HepG2 (cell line): ENCODE measurements at regions not wholly inside any gene's neighbourhood (a gene's known extent, or its start where the extent isn't known, plus 50 kb on each side); places are given as distances from the start of the nearest gene placed in this dataset.

ENCODE experiments used
- ATAC-seq: fragments of 200-7000 bp; cut with Tn5 transposase; 3 replicates; pipeline ENCODE4 v1.9.1; 2020; ENCODE audit warnings: mild to moderate bottlenecking, moderate library complexity
- BruUV-seq: library from RNA; stranded (reverse); fragments of 400-500 nt; replicated peaks from 2 replicates; lab custom pipeline; 2021; lab: Mats Ljungman, UMichigan
- CTCF ChIA-PET: fragments of 300-600 bp; formaldehyde crosslinking; extraction: SDS; loops from one replicate; lab custom pipeline; 2021; ENCODE audit warnings: low total read pairs, inconsistent platforms, low intra/inter-chr PET ratio; lab: Yijun Ruan, JAX
- POLR2A ChIA-PET: fragments of 350-600 bp; sonication (Branson Sonifier 250); formaldehyde crosslinking; loops from one replicate; lab custom pipeline; 2020; ENCODE audit warnings: antibody characterized with exemption, inconsistent platforms; lab: Yijun Ruan, JAX
- DNase-seq: peaks from one replicate; pipeline ENCODE4 v3.0.0-alpha.2; 2015; ENCODE audit warnings: low spot score
- FAIRE-seq: peaks from 3 replicates; lab custom pipeline; 2011; peaks lifted over from hg19 to GRCh38; lab: Jason Lieb, UNC
- H2AFZ ChIP-seq: one replicate; pipeline ENCODE4 v1.6.1; 2011; ENCODE audit warnings: low read length, inconsistent platforms
- H3K27ac ChIP-seq: fragments of 300-600 bp; 3 replicates; pipeline ENCODE4 v1.8.0; 2011; ENCODE audit warnings: mixed run types, mild to moderate bottlenecking, mixed read lengths, low read length, inconsistent platforms; ENCODE audit not compliant: insufficient read depth; ENCODE audit errors: extremely low read length
- H3K27me3 ChIP-seq, 2 experiments: fragments of 200-600 bp in 1 of 2; 2 replicates in 1 of 2; 3 replicates in 1 of 2; pipeline versions ENCODE4 v1.6.0 to v1.8.0; 2011; ENCODE audit warnings: low read length in 2 of 2, mild to moderate bottlenecking in 2 of 2, moderate library complexity in 2 of 2, inconsistent platforms in 1 of 2; ENCODE audit not compliant: insufficient read depth in 2 of 2, control insufficient read depth in 1 of 2
- H3K36me3 ChIP-seq, 2 experiments: fragments of 200-600 bp in 1 of 2; replicated peaks in 1 of 2; 2 replicates in 1 of 2; 3 replicates in 1 of 2; pipeline versions ENCODE4 v1.5.1 to v1.8.0; 2011; ENCODE audit warnings: low read length in 2 of 2, inconsistent platforms in 1 of 2; ENCODE audit not compliant: insufficient read depth in 2 of 2, control insufficient read depth in 1 of 2
- H3K4me1 ChIP-seq: 2 replicates; pipeline ENCODE4 v1.5.1; 2012; ENCODE audit warnings: low read length, inconsistent platforms; ENCODE audit not compliant: insufficient read depth
- H3K4me2 ChIP-seq: 2 replicates; pipeline ENCODE4 v1.6.0; 2011; ENCODE audit warnings: low read depth, low read length, inconsistent platforms
- H3K4me3 ChIP-seq, 3 experiments: fragments of 200-600 bp in 1 of 3; sonication (generic), shearing (Covaris generic) in 1 of 3; replicated peaks in 1 of 3; 2 replicates each; pipeline ENCODE4 v1.5.1; 2011 to 2016; ENCODE audit warnings: low read length in 3 of 3, inconsistent platforms in 2 of 3, low read depth in 2 of 3, mild to moderate bottlenecking in 2 of 3, control low read depth in 1 of 3, mixed read lengths in 1 of 3; ENCODE audit not compliant: insufficient read depth in 1 of 3
- H3K79me2 ChIP-seq: one replicate; pipeline ENCODE4 v1.6.1; 2011; ENCODE audit warnings: low read length, inconsistent platforms; ENCODE audit not compliant: insufficient read depth
- H3K9ac ChIP-seq: 2 replicates; pipeline ENCODE4 v1.6.0; 2011; ENCODE audit warnings: mild to moderate bottlenecking, low read depth, low read length, inconsistent platforms; ENCODE audit not compliant: insufficient read depth
- H3K9me3 ChIP-seq: 2 replicates; pipeline ENCODE4 v1.5.1; 2012; ENCODE audit warnings: mild to moderate bottlenecking, low read length
- H4K20me1 ChIP-seq: 2 replicates; pipeline ENCODE4 v1.6.0; 2011; ENCODE audit warnings: inconsistent platforms, mild to moderate bottlenecking, low read length, moderate library complexity; ENCODE audit not compliant: insufficient read depth
- HNF4A ChIP-seq: sonication (generic); formaldehyde crosslinking; IDR thresholded peaks from 2 replicates; pipeline ENCODE4 v1.4.0; 2020; ENCODE audit warnings: missing genetic modification reagents
- NRL ChIP-seq: sonication (generic); formaldehyde crosslinking; IDR thresholded peaks from 2 replicates; pipeline ENCODE4 v1.5.0; 2020; ENCODE audit warnings: missing genetic modification reagents, mild to moderate bottlenecking, moderate library complexity, borderline replicate concordance
- TBX2 ChIP-seq: sonication (generic); formaldehyde crosslinking; IDR thresholded peaks from 2 replicates; pipeline ENCODE4 v1.5.0; 2020; ENCODE audit warnings: missing genetic modification reagents, mild to moderate bottlenecking, borderline replicate concordance
- WGBS: methylation state at CpG from one replicate; pipeline ENCODE4 v1.1.6; 2017; ENCODE audit warnings: low lambda C conversion rate; 5-methylcytosine and 5-hydroxymethylcytosine counted together
- in situ Hi-C: cut with HindIII; loops from 2 replicates; pipeline ENCODE4 v1.10.0; 2017; ENCODE audit warnings: low pct_unique_long_range_greater_than_20kb; ENCODE audit not compliant: extremely low pct_ligation_motif_present
- intact Hi-C: fragments of 100-400 bp; cut with micrococcal nuclease; formaldehyde crosslinking; loops from one replicate; pipeline ENCODE4 v1.10.0; 2022; ENCODE audit not compliant: unreplicated experiment

DNA sequence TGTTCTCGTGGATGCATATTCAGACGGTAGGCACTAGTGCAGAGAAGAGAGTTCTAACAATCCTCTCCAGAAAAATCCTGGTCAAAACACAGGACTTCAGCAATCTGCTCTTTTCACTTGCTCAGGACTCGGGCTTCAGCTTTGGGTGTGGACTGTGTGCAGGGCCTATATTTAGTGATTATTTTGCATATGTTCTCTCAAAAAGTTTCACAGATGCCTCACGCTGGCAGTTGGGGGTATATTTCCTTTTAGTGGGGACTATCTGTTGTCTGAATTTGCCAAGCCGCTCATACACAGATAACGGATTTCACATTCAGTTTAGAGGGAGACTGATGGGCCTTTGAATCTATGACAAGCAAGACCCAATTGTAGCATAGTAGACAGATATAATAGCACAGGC is 54.4 kb upstream of the LRRN1 start:
- 25% methylated on average over 6 of the region's 6 CpGs for WGBS
- CTCF ChIA-PET = no interaction called here
- BruUV-seq = no TSS peak

DNA sequence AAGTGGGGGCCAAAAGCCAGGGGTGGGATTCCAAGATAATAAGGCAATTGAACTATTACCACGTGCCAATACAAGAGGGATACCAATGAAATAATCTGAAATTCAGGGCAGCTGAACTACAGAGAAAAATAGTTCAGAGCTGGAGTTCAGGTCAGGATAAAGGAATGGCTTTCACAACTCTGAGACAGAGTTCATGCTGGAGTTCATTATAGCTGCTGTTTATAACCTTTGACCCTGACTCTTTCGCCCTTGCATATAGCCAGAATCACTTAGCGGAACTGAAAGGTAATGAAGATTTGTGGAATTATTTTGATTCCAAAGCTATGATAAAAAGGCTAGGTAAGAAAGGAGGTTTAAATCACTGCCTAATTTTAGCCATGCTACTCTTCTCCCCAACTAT is 55.5 kb upstream of the LRRN1 start:
- FAIRE-seq (no peak), DNase-seq (no peak), ATAC-seq (no peak; the same call in 2 of the 3 replicates)
- BruUV-seq = no TSS peak
- H2AFZ ChIP-seq = no peak overlapping the region
- H3K79me2 ChIP-seq = no peaks in the 10 kb centered on the region
- H3K9me3 ChIP-seq = no peaks in the 10 kb centered on the region
- TF ChIP-seq HNF4A (CRISPR knock-in tag) (0 out of 2 replicates have a peak, but pooled peaks have one; percentile 9), NRL (CRISPR knock-in tag) (no peak)
- H4K20me1 ChIP-seq = no peaks in the 10 kb centered on the region
- H3K36me3 ChIP-seq = no peaks in the 10 kb centered on the region
- ChIA-PET POLR2A (no interaction called here), CTCF (no interaction called here)
- WGBS = 18% methylated on average over 3 of the region's 3 CpGs
- no peak overlapping the region for H3K27ac ChIP-seq
- H3K9ac ChIP-seq = no peak overlapping the region
- in situ Hi-C loops = no loop called here
- H3K27me3 ChIP-seq = no peaks in the 10 kb centered on the region
- H3K4me2 ChIP-seq = no peak overlapping the region
- intact Hi-C loops = no loop called here
- no peak overlapping the region for H3K4me3 ChIP-seq
- H3K4me1 ChIP-seq = no peaks in the 10 kb centered on the region

More for the DNA sequence above, 54.4 kb upstream of the LRRN1 start:
- H4K20me1 ChIP-seq = no peaks in the 10 kb centered on the region
- H3K9me3 ChIP-seq = no peaks in the 10 kb centered on the region
- no peak overlapping the region for H3K4me3 ChIP-seq
- H2AFZ ChIP-seq = no peak overlapping the region
- intact Hi-C loops (no loop called here), in situ Hi-C loops (no loop called here)
- POLR2A ChIA-PET = no interaction called here
- H3K27ac ChIP-seq = no peak overlapping the region
- H3K27me3 ChIP-seq = no peaks in the 10 kb centered on the region
- no peak for DNase-seq
- H3K36me3 ChIP-seq = no peaks in the 10 kb centered on the region
- no peak for FAIRE-seq
- no peaks in the 10 kb centered on the region for H3K79me2 ChIP-seq
- TF ChIP-seq TBX2 (CRISPR knock-in tag) = no peak
- H3K9ac ChIP-seq = no peak overlapping the region
- no peak overlapping the region for H3K4me2 ChIP-seq
- ATAC-seq = no peak
- no peaks in the 10 kb centered on the region for H3K4me1 ChIP-seq
